GM12875 (cell line): ENCODE measurements at regions not wholly inside any gene's neighbourhood (a gene's known extent, or its start where the extent isn't known, plus 50 kb on each side); places are given as distances from the start of the nearest gene placed in this dataset.

Experiments used
- H3K4me3 ChIP-seq: one replicate; pipeline ENCODE4 v1.5.1; 2011; ENCODE audit warnings: low read depth, low read length, control low read depth
- CTCF ChIP-seq: IDR thresholded peaks from 2 replicates; pipeline ENCODE4 v1.5.1; 2011; ENCODE audit warnings: low read depth, mild to moderate bottlenecking, control low read depth, inconsistent platforms, low read length, moderate library complexity, borderline replicate concordance; ENCODE audit not compliant: insufficient read depth

- TF ChIP-seq CTCF = peak; percentile 93
- H3K4me3 ChIP-seq = no peak overlapping the region
These were observed 120.9 kb downstream of the SAMMSON start for GRCh38 chr3:70120357-70120966.

GRCh38 chr3:70127192-70127591, 127.7 kb downstream of the SAMMSON start:
- no peak overlapping the region for H3K4me3 ChIP-seq
- TF ChIP-seq CTCF = no peak

GRCh38 chr3:70137366-70137765, 137.8 kb downstream of the SAMMSON start:
- no peak overlapping the region for H3K4me3 ChIP-seq
- no peak for TF ChIP-seq CTCF

- no peak overlapping the region for H3K4me3 ChIP-seq
- TF ChIP-seq CTCF = no peak
These were observed 139.1 kb downstream of the SAMMSON start for GRCh38 chr3:70138606-70139005.
